Right kidney (tissue), 1 donor: ENCODE measurements at regions not wholly inside any gene's neighbourhood (a gene's known extent, or its start where the extent isn't known, plus 50 kb on each side); places are given as distances from the start of the nearest gene placed in this dataset.

Experiments
- DNase-seq: peaks from one replicate; pipeline ENCODE4 v3.0.0-alpha.2; 2016

DNA sequence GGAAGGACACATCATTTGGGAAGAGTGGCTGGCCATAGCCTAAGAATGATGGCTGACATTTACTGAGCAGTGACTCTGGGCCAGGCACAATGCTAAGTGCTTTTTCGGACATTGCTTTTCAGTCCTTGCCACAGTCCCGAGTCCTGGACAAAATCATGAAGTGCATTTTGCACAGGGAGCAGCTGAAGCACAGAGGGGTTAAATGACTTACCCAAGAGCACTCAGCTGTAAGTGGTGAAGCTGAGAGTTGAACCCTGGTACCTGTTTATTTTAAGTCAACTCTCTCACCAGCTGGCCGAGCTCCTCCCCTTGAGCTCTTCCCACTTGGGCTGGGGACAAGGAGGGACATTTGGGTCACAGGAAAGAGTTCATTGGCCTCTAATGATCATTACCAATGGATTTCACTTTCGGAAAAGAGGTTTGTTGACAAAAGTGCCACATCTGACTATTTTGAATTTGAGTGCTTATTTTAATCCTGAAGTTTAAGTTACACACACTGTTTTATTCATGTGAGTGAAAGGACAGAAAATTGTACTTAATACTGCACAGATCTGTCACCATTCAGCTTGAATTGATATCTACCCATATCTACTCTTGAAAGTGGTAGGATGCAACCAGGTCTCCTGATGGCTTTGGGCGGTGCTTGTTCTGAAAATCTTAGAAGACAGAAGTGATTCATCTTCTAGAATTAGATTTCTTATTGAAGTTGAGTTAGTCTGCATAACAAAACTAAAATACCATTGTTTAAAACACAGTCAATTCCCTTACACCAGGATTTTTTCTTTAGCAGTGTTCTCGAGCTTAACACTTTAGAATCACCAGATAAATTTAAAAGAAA lies 368.7 kb upstream of the PROK2 start:
- no peak for DNase-seq

DNA sequence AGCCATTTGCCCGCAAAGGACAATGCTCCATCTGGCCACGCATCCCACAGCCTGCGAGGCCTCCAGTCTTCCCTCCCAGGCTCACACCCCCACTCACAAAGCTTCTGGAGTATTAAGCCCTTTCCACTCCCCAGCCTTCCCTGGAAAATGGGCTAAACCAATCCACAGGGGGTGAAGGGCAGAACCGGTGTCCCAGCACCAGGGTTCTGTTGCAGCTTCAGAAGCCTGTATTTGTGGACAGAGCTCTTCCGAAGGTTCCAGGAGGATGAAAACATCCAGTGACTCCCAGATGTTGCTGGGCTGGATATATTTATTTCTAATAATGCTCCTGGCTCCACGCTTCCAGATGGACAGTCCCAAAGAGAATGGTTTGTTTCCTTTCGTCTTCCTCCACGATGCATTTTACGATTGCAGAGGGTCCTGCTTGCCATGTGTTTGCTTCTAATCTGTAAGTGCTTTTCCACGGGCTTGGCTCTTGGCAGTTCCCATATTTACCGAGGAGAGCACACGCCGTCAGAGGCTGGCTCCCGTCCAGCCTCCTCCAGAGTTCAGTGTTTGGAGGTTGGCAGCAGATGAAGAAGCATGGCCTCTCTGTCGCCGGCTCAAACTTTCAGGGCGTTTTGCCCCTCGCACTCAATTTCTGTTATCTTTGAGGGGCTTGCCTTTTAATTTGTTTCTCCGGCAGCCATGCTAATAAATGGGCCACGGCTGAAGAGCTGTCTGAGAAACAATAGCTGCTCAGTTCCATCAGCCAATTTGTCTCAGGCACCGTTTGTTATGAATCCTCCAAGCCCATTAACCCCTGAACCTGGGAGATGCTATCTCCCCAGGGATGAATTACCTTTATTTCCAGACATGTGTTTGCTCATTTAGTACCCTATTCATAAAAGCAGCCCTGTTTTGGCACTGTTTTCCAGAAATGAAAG lies 367.9 kb upstream of the PROK2 start:
- DNase-seq: peak; percentile 86

DNA sequence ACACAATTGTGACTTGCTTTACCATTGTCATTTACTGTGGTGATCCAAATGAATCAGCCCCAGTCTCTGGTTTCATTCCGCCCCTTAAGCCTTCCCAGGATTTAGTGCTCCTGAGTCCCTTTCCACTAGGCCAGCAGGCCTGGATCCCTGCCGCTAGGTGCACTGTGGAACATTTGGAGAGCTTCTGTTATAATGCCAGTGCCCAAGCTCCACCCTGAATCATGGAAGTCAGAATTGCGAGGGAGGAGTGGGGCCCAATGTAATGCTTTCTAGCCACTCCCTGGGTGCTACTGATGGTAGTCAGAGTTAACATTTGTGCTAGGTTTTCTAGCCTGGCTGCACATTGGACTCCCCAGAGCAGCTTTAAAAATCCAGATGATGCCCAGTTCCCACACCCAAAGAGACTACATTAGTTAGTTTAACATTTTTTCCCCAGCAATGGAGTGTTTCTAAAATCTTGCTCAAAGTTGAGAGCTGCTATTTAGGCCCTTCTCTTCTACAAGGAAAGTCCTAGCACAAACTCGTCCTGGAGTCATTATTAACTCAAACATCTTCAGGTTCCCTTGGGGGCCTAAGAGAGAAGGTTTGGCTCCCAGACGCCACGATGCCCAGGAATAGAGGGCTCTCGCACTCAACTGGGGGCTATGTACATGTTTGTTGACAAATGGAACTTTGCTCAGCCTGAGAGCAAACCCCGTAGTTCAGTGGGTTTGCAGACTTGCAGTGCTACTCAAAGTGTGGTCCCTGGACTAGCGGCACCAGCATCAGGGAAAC lies 366.7 kb upstream of the PROK2 start:
- no peak for DNase-seq

DNA sequence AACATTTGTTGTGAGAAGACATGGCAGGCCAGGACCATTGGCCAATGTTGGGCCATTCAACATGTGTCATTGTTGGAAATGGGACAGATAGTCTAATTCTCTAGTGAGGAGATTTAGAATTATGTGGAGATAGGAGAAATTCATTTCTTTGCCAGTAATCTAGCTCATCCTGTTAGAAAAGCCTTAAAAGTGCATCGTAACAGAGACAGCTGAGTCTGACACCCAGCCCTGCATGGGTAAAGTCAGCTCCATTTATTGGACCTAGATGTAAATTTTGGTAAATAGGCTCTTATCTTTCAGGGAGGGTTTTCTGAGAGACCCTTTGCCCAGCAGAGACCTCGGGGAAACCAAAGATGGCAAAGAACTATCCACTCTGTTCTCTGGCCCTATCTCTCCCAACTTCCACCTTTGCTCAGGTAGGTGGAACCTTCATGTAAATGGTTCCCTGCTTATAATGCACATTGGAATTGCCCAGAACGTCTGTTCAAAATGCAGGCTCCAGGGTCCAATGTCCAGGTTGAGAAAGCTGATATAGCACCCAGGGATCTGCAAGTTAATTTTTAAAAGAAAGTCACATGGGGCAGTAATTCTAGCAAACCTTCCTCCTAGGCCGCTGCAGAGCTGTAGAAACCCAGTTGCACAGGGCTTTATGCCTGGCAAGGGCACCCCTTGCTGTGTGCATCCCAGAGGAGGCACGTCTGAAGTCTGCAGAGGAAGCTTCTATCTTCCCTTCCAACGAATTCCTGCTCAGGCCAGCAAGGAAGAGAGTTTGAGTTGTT lies 365.9 kb upstream of the PROK2 start:
- no peak for DNase-seq

DNA sequence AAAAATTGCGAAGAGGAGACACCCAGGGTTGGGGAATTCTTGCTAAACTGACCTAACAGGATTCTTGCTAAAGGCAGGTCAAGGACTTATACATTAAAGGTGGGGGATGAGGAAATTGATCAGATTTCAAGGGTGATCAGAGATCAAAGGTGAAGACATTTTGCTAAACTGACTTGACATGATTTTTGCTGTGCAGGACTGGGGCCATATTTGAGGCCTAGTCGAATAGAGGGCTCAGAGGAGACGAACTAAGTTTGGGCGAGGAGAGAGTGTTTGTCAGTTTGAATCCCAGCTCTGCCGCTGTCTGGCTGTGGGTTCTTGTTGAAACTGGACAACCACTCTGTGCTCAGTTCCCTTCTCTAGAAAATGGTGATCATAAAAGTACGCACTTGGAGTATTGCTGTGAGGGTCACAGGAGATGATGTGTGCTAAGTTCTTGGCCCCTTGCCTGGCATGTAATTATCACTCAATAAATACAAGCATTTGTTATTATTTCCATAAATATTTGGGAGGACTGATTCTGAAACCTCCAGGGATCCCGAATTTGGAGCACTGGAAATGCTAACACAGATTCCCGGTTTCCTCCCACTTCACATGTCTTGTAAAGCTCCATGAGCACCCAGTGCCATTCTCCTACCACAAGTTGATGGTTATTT lies 364.8 kb upstream of the PROK2 start:
- no peak for DNase-seq

DNA sequence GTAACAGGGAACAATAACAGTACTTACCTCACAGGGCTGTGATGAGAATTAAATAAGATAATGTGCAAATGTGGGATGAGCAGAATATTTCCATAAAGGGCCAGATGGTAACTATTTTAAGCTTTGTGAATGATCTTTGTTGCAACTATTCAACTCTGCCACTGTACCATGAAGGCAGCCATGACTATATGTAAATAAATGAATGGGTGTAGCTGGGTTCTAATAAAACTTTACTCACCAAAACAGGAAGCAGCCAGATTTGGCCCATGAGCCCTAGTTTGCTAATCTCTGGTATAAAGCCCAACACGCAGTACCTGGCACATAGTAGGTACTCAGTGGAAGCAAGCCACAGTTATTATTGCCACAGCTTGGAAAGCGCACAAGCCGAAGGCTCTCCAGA lies 362.7 kb upstream of the PROK2 start:
- DNase-seq: no peak

DNA sequence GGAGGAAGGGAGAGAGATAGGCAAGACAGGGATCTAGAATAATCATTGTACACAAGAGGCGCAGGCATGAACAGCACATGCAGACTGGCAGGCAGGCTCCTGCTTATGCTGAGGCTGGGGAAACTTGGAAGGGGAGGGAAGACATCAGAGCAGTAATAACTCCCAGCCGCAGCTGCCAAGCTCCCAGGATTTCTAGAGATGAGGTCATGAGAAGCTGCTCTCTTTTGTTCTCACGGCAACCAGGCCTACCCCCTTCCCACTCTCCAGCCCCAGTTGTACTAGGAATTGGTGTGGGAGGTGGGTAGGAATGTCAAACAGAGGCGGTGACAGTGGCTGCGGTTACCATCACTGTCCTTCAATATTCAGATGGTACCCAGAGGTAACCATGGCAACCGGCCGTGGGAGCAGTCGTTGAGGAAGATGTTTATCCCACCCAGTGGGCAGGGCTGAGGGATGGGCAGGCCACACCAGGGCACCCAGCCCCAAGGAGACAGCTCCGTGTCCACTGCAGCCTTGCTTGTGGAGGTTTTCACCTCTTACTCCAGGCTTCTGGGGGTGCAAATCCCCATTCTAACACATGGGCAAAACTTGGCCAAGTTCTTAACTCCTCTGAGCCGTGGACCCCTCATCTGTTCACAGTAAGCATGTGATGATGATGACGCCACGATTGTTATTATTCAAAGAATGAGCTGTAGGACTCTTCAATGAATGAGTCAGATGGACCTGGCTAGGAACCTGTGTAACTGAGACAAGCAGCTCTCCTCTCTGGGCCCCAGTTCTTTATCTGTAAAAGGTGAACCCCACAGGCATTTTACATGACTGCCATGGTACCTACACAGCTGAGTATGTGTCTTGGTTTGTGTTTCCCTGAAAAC lies 360.8 kb upstream of the PROK2 start:
- DNase-seq: no peak

DNA sequence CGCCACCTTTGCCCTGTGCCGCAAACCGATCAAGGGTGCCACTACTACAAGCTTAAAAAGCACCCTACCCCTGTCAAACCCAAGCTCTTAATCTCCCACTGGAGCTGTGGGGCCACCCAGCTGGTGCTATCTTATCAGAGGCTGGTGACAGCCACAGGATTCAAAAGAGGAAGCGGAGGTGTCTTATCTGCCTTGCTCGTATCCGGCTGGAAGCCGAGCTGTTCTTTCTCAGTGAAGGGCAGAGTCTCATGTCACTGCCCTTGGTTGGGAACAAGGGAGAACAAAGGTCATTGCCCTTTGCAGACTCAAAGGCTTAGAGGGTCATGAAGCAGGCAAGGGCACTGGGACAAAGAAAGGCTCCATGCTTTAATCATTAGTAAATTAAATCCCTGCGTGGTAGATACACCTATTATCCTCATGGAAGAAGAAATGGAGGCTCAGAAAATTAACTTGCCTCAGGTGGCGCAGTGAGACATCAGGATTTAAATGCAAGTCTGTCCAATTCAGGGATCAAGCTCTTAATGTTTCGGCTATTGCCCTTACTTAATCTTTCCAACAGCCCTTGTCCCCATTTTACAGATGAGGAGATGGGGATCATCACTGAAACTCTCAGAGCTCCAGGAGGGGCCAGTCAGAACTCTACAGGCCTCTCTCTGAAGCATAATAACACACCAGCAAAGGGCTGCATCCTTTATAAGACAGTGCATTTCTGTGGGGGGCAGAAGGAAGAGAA lies 360.0 kb upstream of the PROK2 start:
- DNase-seq: no peak

DNA sequence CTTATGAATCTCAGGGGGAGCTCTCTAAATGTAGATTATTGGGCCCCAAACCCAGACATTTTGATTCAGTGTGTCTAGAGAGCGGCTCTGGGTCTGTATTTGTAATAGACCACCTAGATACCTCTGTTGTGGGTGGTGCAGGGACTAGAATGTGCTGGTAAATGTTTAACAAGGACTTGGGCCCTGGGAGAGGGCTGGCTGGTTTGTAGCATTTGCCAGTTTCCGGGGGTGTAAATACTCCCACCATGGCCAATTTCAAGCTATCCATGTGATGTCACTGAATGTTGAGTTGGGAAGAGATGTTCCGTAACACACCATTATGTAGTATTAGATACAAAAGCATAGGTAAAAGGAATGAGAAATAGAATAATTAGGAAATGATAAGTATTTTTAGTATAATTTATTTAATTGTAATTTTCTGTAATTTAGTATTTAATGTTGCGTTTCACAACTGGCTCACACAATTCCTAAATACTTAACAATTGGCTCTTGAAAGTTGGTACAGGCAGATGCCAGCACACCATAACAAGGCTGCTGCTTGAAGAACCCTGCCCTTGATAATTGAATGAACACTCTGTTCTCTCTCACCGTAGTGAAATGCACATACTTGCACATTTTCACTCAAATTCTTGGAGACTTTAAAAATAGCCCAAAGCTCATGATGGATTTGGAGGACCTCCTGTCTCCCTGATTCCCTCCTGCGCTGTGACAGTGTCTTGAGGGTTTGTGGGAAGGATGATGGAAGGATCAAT lies 359.2 kb upstream of the PROK2 start:
- DNase-seq: no peak

DNA sequence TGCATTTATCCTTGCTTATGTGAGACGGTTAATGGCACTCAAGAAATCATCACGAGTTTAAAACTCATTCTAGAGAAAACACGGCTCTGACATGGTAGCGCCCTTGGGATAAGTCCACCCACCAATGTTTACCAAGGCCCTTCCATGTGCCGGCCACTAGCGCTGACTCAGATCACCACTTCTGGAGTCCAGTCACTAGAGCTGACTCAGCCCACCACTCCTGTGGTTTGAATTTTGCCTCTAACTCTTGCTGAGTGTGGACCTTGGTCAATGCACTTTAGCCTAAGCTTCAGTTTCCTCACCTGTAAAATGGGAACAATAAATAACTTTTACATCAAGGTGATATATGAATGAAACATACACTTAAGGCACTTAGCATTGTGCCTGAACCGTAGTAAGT lies 358.4 kb upstream of the PROK2 start:
- no peak for DNase-seq

DNA sequence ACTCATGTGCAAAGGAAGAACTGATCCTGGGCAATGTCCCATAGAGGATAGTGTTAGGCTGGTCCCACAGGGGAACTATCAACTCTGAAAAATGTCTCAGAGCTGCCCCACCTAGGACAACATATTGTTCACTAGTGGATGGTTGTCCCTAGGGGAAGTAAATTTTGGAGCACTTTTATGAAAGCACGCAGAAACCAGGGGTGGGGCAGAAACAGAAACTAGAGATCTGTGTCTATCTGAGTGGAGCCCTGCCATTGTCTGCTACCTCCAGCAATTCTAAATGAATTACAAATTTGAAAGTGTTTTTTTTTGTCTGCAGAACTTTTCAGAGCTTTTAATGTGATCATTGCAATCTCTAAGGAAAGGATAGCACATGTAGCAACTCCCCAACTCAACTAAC lies 357.1 kb upstream of the PROK2 start:
- no peak for DNase-seq

DNA sequence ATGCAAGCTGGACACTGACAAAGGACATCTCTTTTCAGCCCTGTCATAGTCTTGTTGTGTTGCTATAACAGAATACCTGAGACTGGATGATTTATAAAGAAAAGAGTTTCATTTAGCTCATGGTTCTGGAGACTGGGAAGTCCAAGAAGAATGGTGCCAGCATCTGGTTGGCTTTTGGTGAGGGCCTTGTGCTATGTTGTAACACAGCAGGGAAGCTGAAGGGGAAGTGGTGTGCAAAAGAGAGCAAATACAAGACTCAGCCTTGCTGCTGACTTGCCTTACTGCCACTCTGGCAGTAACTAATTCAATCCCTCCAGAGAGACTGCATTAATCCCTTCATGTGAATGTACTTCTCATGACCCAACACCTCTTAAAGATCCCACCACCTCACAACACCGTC lies 356.3 kb upstream of the PROK2 start:
- no peak for DNase-seq

DNA sequence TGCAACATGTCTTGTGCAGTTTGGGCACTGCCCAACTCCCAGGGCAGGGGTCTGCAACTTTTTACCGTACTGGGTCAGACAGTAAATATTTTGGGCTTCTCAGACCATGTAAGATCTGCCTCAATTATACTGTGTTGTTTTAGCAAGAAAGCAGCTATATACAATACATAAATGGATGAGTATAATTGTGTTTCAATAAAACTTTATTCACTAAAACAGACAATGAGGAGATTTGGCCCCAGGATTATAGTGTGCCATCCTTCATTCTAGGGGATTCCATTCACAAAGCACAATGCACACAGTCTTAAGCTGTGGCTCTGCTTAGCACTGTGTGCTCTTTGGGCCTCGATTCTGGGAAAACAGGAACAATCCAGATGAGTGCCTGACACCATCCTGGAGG lies 354.4 kb upstream of the PROK2 start:
- DNase-seq: no peak

DNA sequence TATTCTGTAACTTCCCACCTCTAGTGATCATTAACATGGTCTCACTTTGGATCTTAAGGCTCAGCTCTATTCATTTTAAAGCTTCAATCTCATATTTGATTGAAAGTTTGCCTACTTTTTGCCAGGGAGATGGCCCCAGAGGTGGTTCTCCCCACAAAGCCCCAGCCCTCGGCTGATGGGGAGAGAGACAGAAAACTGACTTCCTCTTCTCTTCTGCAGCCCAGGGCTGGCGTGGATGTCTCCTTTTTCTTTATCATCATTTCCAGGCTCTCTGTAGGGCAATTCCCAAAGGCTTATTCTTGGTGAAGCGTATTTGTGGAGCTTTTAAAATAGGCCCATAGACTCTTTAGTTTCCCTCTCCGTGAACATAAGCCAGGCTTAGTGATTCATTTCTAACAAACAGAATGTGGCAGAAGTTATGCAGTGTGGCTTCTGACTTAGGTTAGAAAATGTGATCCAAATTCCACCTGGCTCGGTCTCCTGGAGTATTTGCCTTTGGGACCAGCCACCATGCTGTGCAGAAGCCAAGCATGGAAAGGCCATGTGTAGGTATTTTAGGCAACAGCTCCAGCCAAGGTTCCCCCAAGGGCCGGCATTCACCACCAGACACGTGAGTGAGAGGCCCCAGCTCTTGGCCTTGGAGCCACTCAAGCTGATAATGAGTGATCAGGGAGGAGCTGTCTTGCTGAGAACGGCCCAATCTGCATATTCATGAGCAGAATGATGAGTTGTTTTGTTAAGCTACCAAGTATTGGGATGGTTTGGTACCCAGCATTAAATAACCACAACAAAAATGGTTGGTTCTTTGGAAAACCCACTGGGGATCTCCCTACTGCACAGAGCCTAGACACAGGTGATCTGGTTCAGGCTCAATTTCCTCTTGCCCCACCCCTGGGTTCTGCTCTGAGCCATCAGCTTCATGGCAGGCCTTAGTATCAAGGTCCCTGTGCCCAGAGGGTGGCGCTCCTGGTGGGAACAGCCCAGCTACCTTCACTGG lies 353.2 kb upstream of the PROK2 start:
- DNase-seq: no peak

DNA sequence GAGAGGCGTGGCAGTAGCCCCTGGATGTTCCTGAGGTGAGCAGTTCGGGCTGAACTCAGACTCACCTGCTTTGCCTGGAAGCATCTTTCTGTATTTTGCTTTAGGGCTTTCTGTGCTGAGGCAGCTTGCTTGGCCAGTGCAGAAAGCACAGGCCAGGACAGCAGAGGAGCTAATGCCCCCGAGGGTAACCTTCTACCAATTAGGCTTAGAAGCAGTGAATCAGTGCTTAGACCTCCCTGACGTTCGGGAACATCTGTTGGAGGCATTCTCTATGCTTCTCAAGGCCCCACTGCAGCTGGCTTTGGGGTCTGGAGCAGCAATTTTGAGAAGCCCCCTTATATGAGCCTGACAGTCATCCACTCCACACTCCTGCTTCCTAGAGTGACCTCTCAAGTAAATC lies 350.7 kb upstream of the PROK2 start:
- DNase-seq: no peak

DNA sequence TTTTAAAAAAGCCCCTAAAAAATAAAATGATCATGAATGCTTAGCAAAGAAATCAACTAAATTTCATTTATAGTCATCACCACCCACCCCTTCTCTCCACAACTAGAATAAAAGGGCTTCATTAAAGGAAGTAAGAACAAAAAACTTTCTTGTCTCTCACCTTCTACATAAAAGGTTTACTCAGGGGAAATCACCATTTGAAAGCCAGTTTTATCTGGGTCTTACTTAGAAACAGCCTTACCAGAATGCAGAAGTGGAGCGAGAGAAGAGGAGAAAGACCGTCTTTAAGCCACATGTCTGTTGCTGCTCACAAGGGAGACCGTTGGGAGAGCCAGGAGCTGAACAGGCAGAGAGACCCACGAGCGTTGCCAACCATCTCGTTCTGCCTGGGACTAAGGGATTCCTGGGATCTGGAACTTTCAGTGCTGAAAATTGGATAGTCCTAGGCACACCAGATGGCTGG lies 350.1 kb upstream of the PROK2 start:
- no peak for DNase-seq

DNA sequence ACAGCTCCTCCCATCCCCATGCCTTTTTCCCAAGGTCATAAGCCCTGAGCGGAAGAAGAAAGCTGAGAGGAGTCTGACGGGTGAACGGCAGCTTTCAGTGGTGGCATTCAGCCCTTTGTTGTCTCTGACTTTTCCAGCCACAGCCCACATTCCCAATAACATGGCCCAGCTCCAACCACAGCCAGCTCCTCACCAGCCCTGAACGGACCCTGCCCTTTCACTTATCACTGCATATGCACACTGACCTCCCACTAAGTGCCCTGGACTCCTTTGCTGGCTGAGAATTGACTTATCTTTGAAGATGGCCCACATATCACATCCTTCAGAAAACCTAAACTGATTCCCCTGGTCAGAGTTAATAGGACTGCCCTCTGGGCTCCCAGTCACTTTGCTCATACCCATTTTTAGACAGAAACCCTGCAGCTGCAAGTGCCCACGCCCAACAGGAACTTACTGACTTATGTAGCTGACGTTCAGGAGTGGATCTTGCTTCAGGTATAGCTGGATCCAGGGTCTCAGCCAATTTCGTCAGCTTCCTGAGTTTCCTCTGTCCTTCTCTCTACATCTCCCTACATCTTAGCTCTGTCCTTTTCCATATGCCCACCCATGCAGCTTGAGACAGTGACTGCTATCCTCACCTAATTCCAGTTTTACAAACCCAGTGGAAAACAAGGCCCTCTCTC lies 348.5 kb upstream of the PROK2 start:
- no peak for DNase-seq
